LHCN-M2 (cell line): ENCODE measurements at regions not wholly inside any gene's neighbourhood (a gene's known extent, or its start where the extent isn't known, plus 50 kb on each side); places are given as distances from the start of the nearest gene placed in this dataset.

ENCODE experiments used
- DNase-seq: peaks from one replicate; pipeline ENCODE4 v3.0.0-alpha.2; 2012; ENCODE audit warnings: low read depth

DNA sequence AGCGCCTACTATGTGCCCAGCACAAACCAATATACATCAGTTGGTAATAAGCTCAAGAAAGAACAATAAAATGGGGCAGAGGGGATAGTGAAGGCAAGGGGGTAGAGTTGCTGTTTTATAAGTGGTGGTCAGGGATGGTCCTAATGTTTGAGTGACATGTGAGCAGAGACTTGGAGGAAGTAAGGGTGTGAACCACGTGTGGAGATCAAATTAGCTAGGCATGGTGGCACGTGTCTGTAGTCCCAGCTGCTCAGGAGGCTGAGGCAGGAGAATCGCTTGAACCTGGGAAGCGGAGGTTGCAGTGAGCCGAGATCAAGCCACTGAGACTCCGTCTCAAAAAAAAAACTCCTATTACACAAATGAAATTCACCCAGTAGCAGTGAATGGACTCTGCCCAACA, 56.5 kb downstream of the IRX6 start:
- DNase-seq = no peak

GRCh38 chr16:55384288-55385247, 60.6 kb downstream of the IRX6 start:
- no peak for DNase-seq

- DNase-seq = no peak
Measured at GRCh38 chr16:55385359-55385758, 61.4 kb downstream of the IRX6 start.

DNA sequence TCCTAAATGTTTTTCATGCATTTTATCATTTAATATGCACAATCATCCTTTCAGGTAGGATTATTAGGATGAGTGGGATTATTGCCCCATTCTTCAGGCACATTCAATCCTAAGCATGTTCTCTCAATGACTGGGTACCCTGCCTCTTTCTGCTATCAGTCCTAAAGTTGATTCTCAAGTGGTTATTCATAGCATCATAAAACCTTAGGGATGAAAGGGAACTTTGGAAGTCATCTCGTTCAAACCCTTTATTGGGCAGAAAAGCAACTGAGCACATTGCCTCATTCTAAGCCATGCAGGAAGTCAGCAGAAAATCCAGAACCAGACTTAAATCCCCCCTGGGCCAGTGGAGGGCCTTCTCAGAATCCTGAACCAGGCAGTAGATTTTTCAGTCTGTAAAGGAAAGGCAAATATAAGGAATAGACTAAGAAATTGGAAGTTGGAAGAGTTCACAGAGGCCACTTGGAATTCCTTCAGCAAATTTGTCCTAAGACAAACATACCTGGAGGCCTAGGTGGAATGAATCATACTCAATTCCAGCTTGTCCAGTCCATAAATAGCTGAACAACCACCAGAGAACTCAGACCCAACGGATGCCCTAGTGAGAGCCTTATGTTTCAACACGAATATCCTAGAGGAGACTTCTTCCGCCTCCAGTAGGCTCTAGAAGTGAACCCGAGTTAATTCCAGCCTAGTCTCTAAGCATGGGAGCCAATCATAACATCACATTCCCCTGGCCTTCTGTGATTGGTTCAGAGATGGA, 62.7 kb downstream of the IRX6 start:
- no peak for DNase-seq

GRCh38 chr16:55388131-55388862, 64.3 kb downstream of the IRX6 start:
- no peak for DNase-seq

GRCh38 chr16:55389426-55390073, 65.5 kb downstream of the IRX6 start:
- no peak for DNase-seq

DNA sequence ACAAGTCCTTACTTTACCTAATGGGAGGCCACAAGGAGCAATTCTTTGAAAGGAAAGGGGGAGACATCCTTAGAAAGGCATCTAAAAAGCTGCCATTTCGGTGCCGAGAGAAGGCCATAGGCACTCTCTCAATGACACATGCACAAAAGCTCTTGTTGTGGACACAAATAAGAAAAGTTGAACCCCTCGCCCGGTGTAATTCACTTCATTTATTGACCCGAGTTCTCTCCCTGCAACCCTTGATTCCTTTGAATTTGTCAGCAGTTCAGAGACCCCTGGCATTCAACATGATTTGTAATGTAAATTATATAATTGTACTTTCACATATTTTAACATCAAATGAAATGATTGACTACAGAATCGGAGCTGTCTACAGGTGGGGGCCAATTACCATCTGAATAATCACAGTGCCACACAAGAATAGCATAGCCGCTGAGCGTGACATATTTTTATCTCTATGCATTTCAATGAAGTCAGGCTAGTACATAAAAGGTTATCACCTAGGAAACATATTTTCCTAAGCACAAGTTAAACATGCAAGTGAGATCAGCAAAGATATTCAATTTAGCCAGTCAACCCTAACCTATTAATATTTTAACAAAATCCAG, 66.7 kb downstream of the IRX6 start:
- no peak for DNase-seq

DNA sequence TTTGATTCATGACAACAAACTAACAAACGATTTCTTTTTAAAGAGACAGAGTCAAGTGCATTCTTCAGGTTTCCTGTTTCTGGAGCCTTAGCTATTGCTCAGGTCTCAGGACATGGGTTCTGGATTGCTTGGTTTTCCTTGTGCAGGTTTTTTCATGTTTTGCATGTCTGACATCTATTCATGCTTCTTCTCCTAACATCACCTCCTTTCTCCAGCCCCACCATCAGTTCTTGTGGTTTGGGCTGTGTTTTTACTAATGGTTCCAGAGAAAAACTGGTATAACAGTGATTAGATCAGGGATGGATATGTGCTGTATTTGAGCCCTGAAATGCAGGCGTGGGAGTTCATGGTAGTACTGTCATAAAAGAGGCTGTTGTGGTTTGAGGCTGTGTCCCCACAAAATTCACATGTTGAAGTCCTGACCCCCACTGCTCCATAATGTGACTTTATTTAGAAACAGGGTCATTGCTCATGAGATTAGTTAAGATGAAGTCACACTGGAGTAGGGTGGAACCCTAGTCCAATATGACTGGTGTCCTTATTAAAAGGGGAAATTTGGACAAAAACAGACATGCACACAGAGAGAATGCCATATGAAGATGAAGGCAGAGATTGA, 67.9 kb downstream of the IRX6 start:
- DNase-seq = no peak

DNA sequence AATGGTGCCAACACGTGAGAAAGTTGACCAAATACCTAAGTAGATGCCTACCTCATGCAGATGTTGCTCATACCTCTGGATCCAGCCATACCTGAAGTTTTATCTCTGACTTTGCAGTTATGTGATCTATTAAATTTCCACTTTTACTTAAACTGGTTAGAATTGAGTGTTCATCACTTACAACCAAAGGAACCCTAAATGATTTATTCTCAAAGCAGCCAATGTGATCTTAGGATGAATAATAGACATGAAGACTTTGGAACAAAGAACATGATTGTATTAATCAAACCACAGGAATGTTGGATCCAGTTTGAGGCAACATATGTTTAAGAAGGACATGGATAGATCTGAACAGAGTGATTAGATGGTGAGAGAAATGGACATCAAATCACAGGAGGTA, 68.7 kb downstream of the IRX6 start:
- peak; percentile 53 for DNase-seq

GRCh38 chr16:55393991-55394390, 70.0 kb downstream of the IRX6 start:
- DNase-seq = no peak

GRCh38 chr16:55398762-55399161, 74.8 kb downstream of the IRX6 start:
- DNase-seq = no peak

GRCh38 chr16:55399911-55400310, 75.9 kb downstream of the IRX6 start:
- DNase-seq = no peak

DNA sequence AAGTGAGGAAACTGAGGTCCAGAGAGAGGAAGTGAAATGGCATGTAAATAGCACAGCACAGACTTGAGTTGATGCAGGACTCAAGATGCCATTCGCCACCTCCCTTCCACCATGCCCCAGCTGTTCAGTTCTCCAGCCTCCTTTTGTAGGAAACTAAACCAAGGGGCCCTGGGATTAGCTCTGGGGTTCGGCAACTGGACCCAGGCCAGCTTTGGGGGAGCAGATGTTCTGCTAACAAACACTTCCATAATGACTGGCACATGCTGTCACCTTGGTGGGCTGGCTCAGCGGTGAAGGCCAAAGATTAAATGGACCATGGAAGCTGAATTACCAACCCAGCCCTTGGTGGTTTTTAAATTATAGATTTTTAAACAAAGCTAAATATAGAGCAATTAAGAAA, 77.0 kb downstream of the IRX6 start:
- DNase-seq = no peak

GRCh38 chr16:55403464-55403863, 75.5 kb upstream of the MMP2 start:
- DNase-seq = no peak

DNA sequence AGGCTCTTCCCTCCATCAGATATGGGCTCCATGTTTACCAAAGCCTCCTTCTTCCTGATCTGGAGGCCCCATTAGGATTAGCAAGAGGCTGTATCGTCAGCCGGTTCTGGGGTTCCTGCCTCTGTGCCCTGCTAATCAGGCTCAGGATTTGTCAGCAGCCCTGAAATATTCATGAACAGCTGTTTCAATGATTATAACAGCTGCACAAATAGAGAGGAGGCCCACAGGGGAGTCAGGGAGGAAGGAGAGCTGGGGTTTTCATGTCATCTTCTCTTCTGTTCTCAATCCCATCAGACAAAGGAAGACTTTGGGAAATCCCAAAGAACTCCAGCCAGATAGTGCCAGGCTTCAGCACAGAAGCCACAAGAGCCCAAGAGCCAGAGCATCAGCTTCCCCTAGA, 72.3 kb upstream of the MMP2 start:
- DNase-seq = peak; percentile 78

- no peak for DNase-seq
Measured at GRCh38 chr16:55408661-55409060, 70.3 kb upstream of the MMP2 start.

- no peak for DNase-seq
Measured at GRCh38 chr16:55411231-55411630, 67.8 kb upstream of the MMP2 start.

DNA sequence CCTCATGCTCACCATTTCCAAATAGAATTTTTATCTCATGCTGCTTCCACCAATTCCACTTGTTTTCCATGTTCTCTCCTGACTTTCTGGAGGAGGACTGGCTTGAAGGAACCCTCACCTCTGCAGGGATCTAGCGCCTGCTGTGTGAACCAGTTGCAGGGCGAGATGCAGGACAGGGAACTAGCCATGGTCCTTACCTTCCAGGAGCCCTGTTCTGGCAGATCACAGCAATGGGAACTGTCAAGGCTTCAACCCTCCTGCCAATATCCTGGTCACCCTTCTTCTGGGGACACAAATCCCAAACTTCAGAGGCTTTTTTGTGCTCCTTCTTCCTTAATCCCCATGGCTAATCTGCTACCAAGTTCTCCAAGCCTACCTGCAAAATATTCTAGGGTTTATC, 60.4 kb upstream of the MMP2 start:
- DNase-seq = no peak

DNA sequence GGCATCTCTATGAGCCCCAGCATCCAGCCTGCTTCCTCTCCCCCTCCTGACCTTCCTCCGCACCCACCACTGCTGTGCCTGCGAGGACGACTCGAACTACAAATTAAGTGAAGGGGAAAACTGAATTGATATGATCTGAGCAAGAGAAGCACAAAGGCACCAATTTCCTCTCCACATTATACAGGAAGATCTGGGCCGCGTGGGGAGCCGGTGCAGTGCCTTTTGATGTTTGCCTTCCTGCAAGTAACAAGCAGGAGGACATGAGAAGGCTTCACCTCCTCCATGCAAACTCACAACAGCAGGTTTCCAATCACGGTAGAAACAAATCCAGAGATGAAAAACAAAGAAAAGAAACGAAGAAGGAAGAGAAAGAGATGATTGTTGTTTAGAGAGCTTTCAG, 57.8 kb upstream of the MMP2 start:
- no peak for DNase-seq

DNA sequence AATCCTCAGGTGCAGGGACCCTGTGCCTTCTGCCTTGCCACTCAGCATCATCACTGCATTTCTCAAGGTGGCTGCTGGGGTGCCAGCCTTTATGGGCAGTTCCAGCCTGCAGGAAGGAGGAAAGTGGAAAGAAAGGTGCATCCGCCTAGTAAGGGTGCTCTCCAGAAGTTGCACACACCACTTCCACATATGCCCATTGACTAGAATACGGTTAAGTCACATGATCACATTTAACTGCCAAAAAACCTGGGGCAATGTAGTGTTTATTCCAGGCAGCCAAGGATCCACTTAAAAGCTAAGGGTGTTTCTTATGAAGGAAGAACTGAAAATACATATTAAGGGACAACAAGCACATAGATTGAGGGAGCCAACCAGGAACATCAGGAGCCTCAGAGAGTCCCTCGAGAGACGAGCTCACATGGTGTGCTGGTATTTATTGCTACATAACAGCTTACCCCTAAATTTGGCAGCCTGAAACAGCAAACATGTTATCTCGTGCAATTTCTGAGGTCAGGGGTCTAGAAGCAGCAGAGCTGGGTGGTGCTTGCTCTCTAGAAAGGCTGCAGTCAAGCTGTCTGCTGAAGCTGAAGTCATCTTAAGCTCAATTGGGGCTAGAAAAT, 52.0 kb upstream of the MMP2 start:
- no peak for DNase-seq
